Activated T-cell treated with anti-CD3 and anti-CD28 coated beads, Interleukin-2, amount 50 U/mL, for 24 hours (primary cell): ENCODE measurements at regions not wholly inside any gene's neighbourhood (a gene's known extent, or its start where the extent isn't known, plus 50 kb on each side); places are given as distances from the start of the nearest gene placed in this dataset.

Source experiments
- DNase-seq: peaks from one replicate; pipeline ENCODE4 v3.0.0-alpha.2; 2020
- H3K27ac Mint-ChIP-seq: 2 replicates; pipeline ENCODE4 v1.8.0; 2020; ENCODE audit warnings: mild to moderate bottlenecking, mixed read lengths
- H3K27me3 Mint-ChIP-seq: 2 replicates; pipeline ENCODE4 v1.8.0; 2020; ENCODE audit warnings: mixed read lengths
- H3K36me3 Mint-ChIP-seq: 2 replicates; pipeline ENCODE4 v1.8.0; 2020; ENCODE audit warnings: low read depth, mixed read lengths
- H3K4me1 Mint-ChIP-seq: 2 replicates; pipeline ENCODE4 v1.8.0; 2020; ENCODE audit warnings: low read depth, mixed read lengths
- H3K4me3 Mint-ChIP-seq: 2 replicates; pipeline ENCODE4 v1.8.0; 2020; ENCODE audit warnings: mild to moderate bottlenecking, moderate library complexity, mixed read lengths
- H3K9me3 Mint-ChIP-seq: 2 replicates; pipeline ENCODE4 v1.8.0; 2020; ENCODE audit warnings: mixed read lengths

DNA sequence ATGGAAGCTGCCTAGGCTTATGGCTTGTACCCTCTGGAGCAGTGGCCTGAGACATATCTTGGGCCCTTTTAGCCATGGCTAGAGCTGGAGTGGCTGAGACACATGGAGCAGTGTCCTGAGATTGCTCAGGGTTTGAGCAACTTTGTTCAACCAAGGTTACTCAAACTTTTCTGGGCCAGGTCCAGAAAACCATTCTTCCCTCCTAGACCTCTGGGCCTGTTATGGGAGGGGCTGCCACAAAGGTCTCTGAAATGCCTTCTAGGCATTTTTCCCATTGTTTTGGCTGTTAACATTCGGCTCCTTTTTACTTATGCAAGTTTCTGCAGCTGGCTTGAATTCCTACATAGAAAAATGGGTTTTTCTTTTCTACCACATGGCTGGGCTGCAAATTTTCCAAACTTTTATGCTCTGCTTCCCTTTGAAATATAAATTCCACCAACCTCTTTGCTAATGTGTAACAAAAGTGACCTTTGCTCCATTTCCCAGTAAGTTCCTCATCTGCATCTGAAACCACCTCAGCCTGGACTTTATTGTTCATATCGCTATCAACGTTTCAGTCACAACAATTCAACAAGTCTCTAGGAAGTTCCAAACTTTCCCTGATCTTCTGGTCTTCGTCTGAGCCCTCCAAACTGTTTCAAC lies 84.9 kb upstream of the MAP4K3 start:
- no peak for DNase-seq
- H3K36me3 Mint-ChIP-seq: peaks cover 5% of the 10 kb centered on the region
- peaks cover 13% of the 10 kb centered on the region for H3K9me3 Mint-ChIP-seq
- no peak overlapping the region for H3K4me3 Mint-ChIP-seq
- no peaks in the 10 kb centered on the region for H3K27me3 Mint-ChIP-seq
- peaks cover 2% of the 10 kb centered on the region for H3K4me1 Mint-ChIP-seq
- no peak overlapping the region for H3K27ac Mint-ChIP-seq

DNA sequence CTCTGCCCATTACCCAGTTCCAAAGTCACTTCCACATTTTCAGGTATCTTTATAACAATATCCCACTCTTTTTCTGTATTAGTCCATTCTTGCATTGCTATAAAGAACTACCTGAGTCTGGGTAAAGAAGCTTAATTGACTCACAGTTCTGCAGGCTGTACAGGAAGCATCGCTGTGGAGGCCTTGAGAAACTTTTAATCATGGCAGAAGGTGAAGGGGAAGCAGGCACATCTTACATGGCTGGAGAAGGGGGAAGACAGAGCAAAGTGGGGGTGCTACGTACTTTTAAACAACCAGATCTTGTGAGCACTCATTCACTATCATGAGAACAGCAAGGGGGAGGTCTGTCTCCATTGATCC lies 85.4 kb upstream of the MAP4K3 start:
- no peak overlapping the region for H3K27ac Mint-ChIP-seq
- no peaks in the 10 kb centered on the region for H3K4me1 Mint-ChIP-seq
- no peaks in the 10 kb centered on the region for H3K27me3 Mint-ChIP-seq
- no peak for DNase-seq
- peaks cover 5% of the 10 kb centered on the region for H3K36me3 Mint-ChIP-seq
- H3K4me3 Mint-ChIP-seq: no peak overlapping the region
- peaks cover 13% of the 10 kb centered on the region for H3K9me3 Mint-ChIP-seq

DNA sequence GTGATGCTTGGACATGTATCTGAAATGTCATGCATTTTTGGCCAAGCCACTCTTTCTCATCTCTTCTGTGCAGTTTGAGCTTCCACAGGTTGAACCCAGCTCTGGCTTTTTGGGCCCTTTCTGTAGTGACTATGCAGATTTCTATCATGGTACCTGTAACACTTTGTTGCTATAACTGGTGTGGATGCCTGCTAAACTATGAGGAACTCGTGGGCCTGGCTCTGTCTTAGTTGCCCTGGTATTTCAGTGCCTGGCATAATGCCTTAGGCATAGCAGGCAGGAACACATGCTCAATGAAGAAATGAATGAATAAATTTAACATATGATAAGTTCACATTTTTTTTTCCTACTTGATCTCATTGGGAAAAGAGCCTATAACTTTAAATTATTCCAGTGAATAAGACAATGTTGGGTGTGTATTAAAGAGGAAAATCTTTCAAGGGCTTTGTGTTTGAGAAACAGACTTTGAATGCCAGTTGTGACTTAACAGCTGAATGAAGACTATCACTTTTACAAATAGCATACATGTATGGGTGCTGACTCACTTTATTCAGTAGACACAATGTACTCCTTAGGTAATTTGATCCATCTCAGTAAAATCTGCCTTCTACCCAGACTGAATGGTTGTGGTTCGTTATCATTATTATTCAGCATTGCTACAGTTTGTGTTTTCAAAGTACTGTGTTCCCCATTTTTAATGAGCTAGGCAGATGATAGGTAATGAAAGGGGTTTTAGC lies 86.4 kb upstream of the MAP4K3 start:
- no peak for DNase-seq
- no peak overlapping the region for H3K4me3 Mint-ChIP-seq
- peaks cover 13% of the 10 kb centered on the region for H3K9me3 Mint-ChIP-seq
- H3K27me3 Mint-ChIP-seq: no peaks in the 10 kb centered on the region
- H3K36me3 Mint-ChIP-seq: peaks cover 5% of the 10 kb centered on the region
- no peaks in the 10 kb centered on the region for H3K4me1 Mint-ChIP-seq
- no peak overlapping the region for H3K27ac Mint-ChIP-seq

DNA sequence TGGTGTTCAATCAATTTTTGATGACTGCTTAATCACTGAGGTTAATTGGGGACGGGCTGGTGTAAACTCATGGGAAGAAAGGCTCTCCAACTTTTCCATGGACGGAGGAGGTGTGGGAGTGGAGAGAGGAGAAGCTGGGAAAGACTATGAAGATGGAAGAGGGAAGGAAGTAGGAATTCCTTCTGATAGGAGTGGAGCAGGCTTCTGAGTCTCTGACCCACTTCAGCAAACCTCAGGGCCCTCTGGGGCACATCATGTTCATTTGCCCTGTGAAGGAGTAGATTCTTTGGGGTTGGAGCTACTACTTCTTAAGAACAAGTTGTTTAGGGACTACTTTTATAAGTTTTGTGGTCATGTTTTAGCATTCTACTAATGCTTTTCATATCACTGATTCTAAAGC lies 87.0 kb upstream of the MAP4K3 start:
- DNase-seq: no peak
- peaks cover 13% of the 10 kb centered on the region for H3K9me3 Mint-ChIP-seq
- H3K27me3 Mint-ChIP-seq: no peaks in the 10 kb centered on the region
- H3K36me3 Mint-ChIP-seq: peaks cover 5% of the 10 kb centered on the region
- no peak overlapping the region for H3K27ac Mint-ChIP-seq
- no peak overlapping the region for H3K4me3 Mint-ChIP-seq
- no peaks in the 10 kb centered on the region for H3K4me1 Mint-ChIP-seq

DNA sequence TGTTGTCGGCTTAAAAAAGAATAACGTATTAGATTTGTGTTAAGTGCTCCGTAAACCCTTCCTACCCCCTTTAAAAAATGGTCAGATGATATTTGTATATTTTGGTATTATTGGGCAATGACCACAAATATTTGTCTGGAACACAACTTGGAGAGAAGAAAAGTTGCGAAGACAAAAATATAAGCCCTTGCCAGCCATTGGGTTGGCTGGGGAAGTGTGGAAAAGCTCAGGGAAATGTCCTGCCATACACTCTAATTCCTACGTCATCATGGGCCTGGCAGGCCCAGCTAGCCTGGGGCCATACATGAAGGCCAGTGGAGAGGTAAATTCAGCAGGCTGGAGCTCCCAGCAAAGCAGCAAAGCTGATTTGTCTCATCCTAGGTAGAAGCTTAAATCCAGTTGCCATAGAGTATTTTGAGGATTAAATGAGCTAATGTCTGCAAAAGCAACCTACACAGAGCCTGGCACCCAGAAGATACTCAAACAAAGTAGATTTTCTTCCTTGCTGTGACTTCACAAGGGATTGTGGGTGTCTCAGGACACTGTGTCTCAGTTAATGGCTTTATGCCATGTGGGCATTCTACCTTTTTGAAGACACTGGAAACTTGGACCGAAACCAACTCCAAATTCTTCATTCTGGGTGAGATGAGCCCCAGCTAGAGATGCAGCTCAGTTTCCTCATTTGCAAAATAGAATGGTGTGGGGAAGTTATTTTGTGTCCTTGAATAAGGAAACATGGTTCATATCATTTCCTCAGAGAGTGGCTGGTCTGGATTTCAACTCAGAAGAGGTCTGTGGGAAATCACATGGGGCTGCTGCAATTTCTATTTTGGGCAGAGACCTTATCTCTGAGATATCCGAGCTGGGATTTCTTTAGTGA lies 87.9 kb upstream of the MAP4K3 start:
- no peaks in the 10 kb centered on the region for H3K27me3 Mint-ChIP-seq
- H3K4me3 Mint-ChIP-seq: no peak overlapping the region
- no peak for DNase-seq
- no peak overlapping the region for H3K27ac Mint-ChIP-seq
- peaks cover 13% of the 10 kb centered on the region for H3K9me3 Mint-ChIP-seq
- peaks cover 5% of the 10 kb centered on the region for H3K36me3 Mint-ChIP-seq
- H3K4me1 Mint-ChIP-seq: no peaks in the 10 kb centered on the region

DNA sequence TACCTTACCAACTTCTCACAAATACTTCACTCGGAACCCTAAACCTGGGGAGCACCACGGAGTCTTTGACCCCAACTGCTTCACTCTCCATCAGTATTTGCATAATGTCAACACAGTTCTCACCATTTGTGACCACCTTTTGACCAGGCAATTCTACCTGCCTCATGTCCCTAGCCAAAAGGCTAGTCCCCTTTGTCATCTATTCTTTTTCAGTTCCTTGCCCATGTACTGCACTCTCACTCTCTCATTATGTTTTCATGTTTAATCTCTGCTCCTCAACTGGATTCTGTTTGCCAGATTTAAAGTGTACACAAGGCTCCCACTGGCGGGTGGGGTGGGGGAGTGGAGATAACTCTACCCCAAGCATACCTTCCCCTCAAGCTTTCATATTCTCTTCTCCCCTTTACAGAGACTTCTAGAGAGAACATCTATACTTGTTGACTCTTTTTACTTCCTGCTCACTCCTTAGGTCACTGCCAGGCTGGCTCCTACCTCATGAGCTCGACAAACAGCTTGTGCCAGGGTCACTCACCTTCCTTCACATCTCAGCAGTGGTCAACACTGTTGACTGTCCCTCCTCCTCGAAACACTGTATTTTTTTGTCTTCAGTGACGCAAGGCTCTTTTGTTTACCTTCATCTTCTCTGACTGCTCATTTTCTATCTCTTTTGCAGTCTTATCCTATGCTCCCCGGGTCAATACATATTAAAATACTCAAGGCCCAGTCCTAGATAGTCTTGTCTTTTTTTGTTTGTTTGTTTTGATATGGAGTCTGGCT lies 88.7 kb upstream of the MAP4K3 start:
- Mint-ChIP-seq H3K9me3 (peaks cover 13% of the 10 kb centered on the region), H3K27ac (no peak overlapping the region), H3K4me3 (no peak overlapping the region), H3K4me1 (no peaks in the 10 kb centered on the region), H3K36me3 (peaks cover 5% of the 10 kb centered on the region), H3K27me3 (no peaks in the 10 kb centered on the region)
- DNase-seq: no peak

DNA sequence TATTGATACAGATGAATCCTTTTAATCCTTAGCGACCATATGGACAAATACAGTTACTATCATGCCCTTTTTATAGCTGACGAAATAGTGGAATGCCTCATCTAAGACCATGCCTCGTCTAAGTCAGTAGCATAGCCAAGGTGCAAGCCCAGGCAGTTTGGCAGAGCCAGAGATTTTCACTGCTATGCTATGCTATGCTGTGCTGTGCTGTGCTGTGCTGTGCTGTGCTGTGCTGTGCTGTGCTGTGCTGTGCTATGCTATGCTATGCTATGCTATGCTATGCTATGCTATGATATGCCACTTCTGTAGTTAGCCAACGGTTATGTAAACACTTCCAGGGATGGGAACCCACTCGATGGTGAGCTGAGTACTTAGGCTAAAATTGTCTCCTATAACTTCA lies 91.6 kb upstream of the MAP4K3 start:
- DNase-seq: no peak
- no peak overlapping the region for H3K27ac Mint-ChIP-seq
- H3K27me3 Mint-ChIP-seq: no peaks in the 10 kb centered on the region
- no peaks in the 10 kb centered on the region for H3K36me3 Mint-ChIP-seq
- no peaks in the 10 kb centered on the region for H3K4me1 Mint-ChIP-seq
- H3K9me3 Mint-ChIP-seq: no peaks in the 10 kb centered on the region
- H3K4me3 Mint-ChIP-seq: no peak overlapping the region

DNA sequence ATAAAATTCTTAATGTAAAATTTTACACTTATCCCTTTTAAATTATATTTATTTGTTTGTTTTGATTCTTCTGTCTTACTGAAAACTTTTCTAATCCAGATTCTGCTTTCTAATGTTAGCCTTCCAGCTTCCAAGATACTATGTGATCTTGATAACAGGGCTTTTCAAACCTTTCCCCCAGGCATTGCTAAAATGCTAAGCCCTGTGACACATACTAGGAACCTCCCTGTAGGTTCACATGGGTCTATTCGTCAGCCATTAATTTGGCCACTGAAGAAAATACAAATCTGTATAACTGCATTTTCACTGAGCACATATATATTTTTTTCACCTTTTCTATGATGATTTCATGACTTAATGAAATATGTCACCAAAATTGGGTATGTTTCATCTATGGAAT lies 92.8 kb upstream of the MAP4K3 start:
- Mint-ChIP-seq H3K9me3 (no peaks in the 10 kb centered on the region), H3K27me3 (no peaks in the 10 kb centered on the region), H3K4me1 (no peaks in the 10 kb centered on the region), H3K36me3 (no peaks in the 10 kb centered on the region), H3K4me3 (no peak overlapping the region), H3K27ac (no peak overlapping the region)
- DNase-seq: no peak

DNA sequence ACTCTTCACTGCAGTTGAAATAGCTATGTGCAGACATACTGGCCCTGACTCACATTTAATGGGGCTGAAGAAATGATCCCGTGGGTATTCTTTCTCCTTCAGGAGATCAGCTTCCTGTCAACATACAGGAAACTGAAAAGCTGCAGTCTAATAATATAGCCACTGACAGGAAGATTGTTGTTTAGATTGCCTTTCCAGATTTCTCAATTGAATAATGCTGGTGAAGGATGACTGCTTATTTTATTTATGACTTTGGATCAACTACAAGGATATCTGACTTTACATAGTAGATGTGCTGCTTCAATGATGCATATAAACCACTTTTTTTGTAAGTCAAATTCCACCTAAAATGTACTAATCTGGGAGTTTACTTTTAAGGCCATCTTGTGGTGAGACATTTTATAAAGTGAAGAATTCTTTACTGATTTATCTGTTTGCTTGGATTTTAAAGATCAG lies 93.4 kb upstream of the MAP4K3 start:
- Mint-ChIP-seq H3K4me1 (no peaks in the 10 kb centered on the region), H3K27me3 (no peaks in the 10 kb centered on the region), H3K36me3 (no peaks in the 10 kb centered on the region), H3K27ac (no peak overlapping the region), H3K9me3 (no peaks in the 10 kb centered on the region), H3K4me3 (no peak overlapping the region)
- no peak for DNase-seq

DNA sequence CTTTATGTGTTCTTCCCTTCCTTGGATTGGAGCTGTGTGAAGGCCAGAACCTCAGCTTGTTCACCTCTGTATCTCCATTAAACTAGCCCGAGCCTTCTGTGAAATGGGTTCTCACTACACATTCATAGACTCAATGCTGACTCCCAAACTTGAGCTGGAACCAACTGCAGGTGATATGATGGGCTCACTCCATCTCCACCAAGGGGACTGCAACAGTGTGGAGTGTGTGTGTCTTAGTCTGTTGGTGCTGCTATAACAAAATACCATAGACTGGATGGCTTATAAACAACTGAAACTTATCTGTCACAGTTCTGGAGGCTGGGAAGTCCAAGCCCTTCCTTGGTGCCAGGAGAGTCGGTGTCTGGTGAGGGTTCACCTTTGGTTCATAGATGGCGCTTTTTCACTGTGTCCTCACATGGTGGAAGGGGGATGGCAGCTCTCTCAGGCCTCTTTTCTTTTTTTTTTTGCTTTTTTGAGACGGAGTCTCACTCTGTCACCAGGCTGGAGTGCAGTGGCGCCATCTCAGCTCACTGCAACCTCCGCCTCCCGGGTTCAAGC lies 94.2 kb upstream of the MAP4K3 start:
- Mint-ChIP-seq H3K36me3 (no peaks in the 10 kb centered on the region), H3K9me3 (no peaks in the 10 kb centered on the region), H3K27me3 (no peaks in the 10 kb centered on the region), H3K4me3 (no peak overlapping the region), H3K27ac (no peak overlapping the region), H3K4me1 (no peaks in the 10 kb centered on the region)
- no peak for DNase-seq

DNA sequence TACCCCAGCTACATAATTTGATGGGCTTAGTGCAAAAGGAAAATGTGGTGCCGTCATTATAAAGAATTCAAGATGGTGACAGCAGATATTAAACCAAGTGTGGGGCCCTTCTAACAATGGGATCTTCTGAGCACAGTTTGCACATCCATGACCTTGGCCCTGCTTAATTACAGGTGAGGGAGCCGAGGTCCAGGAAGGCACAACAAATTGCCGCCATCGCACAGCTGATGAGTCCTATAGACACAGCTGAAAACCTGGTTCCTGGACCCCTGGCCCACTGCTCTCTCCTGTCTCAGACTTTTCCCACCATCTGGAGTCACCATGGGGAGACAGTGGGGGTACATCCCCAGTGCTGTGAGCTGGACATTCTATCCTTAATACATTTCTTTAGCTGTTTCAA lies 95.8 kb upstream of the MAP4K3 start:
- no peaks in the 10 kb centered on the region for H3K9me3 Mint-ChIP-seq
- DNase-seq: no peak
- H3K4me3 Mint-ChIP-seq: no peak overlapping the region
- H3K27ac Mint-ChIP-seq: no peak overlapping the region
- H3K36me3 Mint-ChIP-seq: no peaks in the 10 kb centered on the region
- peaks cover 10% of the 10 kb centered on the region for H3K4me1 Mint-ChIP-seq
- no peaks in the 10 kb centered on the region for H3K27me3 Mint-ChIP-seq

DNA sequence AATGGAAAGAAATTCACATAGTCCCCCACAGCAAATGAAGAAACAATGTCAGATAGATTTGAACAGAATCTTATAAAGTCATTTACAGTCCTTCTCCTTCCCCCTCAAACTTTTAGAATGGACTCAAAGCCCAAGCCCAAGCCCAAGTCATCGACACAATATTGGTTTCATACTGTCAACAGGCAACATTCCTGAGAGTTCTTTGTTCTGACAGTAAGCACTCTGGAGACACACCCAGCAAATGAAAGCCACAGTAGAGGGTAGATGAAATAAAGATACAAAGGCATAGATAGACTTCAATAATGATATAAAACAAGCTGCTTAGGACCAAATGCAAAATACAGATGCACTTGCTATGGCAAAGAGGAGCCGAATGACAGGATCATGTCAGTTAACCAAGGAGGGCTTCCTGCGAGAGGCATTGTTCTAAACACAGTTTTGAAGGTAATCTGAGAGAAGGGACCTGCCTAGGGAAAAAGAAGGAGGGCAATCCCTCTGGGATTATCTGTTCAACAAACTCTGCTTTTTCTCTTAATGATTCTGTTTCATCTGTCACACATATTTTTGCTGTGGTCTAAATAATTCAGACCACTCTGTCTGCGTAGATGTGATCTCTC lies 97.1 kb upstream of the MAP4K3 start:
- H3K4me1 Mint-ChIP-seq: peaks cover 11% of the 10 kb centered on the region
- no peaks in the 10 kb centered on the region for H3K36me3 Mint-ChIP-seq
- no peak for DNase-seq
- peaks cover under 1% of the 10 kb centered on the region for H3K27me3 Mint-ChIP-seq
- no peak overlapping the region for H3K27ac Mint-ChIP-seq
- H3K9me3 Mint-ChIP-seq: peaks cover 2% of the 10 kb centered on the region
- H3K4me3 Mint-ChIP-seq: no peak overlapping the region

DNA sequence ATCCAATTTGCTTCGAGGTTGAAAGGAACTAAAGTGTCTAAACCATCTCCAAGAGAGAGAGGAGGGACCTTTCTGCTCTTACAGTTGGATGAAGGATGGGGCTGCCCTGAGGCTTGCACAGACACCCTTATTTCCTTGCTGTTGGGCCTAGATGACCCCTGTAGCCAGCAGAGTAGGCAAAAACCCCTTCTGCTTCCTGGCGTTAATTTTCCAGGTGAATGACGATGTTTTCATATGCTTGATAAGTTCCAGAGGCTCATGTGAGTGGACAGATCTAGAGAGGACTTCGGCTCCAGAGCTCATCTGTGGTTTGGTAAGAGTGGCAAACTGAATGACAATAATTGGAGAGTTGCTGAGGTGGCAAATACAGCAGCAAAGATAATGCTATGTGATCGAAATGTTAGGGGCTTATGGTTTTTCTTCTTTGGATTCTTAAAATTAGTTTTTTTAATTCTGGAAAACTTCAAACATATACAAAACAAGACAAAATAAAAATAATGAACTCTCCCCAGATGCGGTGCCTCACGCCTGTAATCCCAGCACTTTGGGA lies 98.6 kb upstream of the MAP4K3 start:
- Mint-ChIP-seq H3K4me1 (peaks cover 13% of the 10 kb centered on the region), H3K27me3 (peaks cover 3% of the 10 kb centered on the region), H3K4me3 (no peak overlapping the region), H3K36me3 (no peaks in the 10 kb centered on the region), H3K27ac (no peak overlapping the region), H3K9me3 (peaks cover 2% of the 10 kb centered on the region)
- no peak for DNase-seq
